GM12875 (cell line): ENCODE measurements at regions not wholly inside any gene's neighbourhood (a gene's known extent, or its start where the extent isn't known, plus 50 kb on each side); places are given as distances from the start of the nearest gene placed in this dataset.

Experiments
- H3K4me3 ChIP-seq: one replicate; pipeline ENCODE4 v1.5.1; 2011; ENCODE audit warnings: low read depth, low read length, control low read depth
- CTCF ChIP-seq: IDR thresholded peaks from 2 replicates; pipeline ENCODE4 v1.5.1; 2011; ENCODE audit warnings: low read depth, mild to moderate bottlenecking, control low read depth, inconsistent platforms, low read length, moderate library complexity, borderline replicate concordance; ENCODE audit not compliant: insufficient read depth

GRCh38 chr9:86519066-86519615, 164.9 kb upstream of the TUT7 start:
- TF ChIP-seq CTCF, result no peak
- no peak overlapping the region for H3K4me3 ChIP-seq

GRCh38 chr9:86517475-86517874, 163.3 kb upstream of the TUT7 start:
- H3K4me3 ChIP-seq, result no peak overlapping the region
- TF ChIP-seq CTCF, result no peak

- H3K4me3 ChIP-seq, result no peak overlapping the region
- TF ChIP-seq CTCF, result no peak
Measured at GRCh38 chr9:86516564-86516963, 162.4 kb upstream of the TUT7 start.

GRCh38 chr9:86515221-86515620, 161.0 kb upstream of the TUT7 start:
- H3K4me3 ChIP-seq, result no peak overlapping the region
- no peak for TF ChIP-seq CTCF

- no peak overlapping the region for H3K4me3 ChIP-seq
- TF ChIP-seq CTCF, result no peak
Measured at GRCh38 chr9:86513429-86513828, 159.2 kb upstream of the TUT7 start.

GRCh38 chr9:86512929-86513328, 158.7 kb upstream of the TUT7 start:
- no peak overlapping the region for H3K4me3 ChIP-seq
- no peak for TF ChIP-seq CTCF

- TF ChIP-seq CTCF, result no peak
- H3K4me3 ChIP-seq, result no peak overlapping the region
Measured at GRCh38 chr9:86511614-86512360, 157.6 kb upstream of the TUT7 start.
